Erythroblast (primary cell): ENCODE measurements at regions not wholly inside any gene's neighbourhood (a gene's known extent, or its start where the extent isn't known, plus 50 kb on each side); places are given as distances from the start of the nearest gene placed in this dataset.

ENCODE experiments used
- GATA1 ChIP-seq: IDR thresholded peaks from 2 replicates; pipeline ENCODE4 v1.6.1; 2011; ENCODE audit warnings: low read depth, mild to moderate bottlenecking, control low read depth, low read length, moderate library complexity
- POLR2A ChIP-seq: IDR thresholded peaks from 2 replicates; pipeline ENCODE4 v1.6.1; 2011; ENCODE audit warnings: mild to moderate bottlenecking, low read length

GRCh38 chr4:141311246-141312204 is 90.8 kb downstream of the ZNF330 start:
- TF ChIP-seq POLR2A: no peak
- TF ChIP-seq GATA1: no peak
